ENCODE measurements at regions not wholly inside any gene's neighbourhood (a gene's known extent, or its start where the extent isn't known, plus 50 kb on each side); places are given as distances from the start of the nearest gene placed in this dataset.
A peak's percentile ranks its signal among the peaks of the same experiment; 100 is the strongest.
"Not testable (repeated sequence)": the region's sequence is repeated elsewhere in the genome, so short reads cannot be mapped to it uniquely, and the experiment has no call there.

DNA sequence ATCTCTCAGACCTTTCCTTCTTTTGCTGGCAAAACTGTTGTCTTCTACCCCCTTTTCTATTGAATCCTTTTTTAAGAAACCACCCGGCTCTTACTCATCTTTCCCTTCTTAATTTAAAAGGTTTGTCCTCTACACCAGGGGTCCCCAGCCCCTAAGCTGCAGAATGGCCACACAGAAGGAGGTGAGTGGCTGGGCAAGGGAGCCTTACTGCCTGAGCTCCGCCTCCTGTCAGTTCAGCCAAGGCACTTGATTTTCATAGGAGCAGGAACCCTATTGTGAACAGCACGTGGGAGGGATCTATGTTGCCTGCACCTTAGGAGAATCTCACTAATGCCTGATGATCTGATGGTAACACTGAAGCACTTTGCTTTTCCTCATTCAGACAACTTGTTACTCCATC lies 726.3 kb upstream of the INTU start:
- DNase-seq, result no peak

DNA sequence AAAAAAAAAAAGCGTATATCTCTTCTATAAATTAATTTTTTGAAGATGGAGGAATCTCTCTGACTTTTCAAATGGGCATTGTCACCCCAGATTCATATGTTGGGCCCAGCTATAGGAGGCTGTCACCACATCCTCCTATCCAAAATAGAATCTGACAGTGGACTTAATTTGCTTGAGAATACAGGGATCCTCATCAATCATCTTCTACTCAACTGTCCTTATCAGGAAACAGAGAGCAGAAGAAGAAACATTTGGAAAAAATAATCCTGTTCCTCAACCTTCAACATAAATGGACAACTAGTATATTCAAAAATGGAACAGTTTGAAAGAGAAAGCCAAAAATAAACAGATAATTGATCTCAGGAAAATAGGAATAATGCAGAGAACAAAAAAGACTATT lies 725.4 kb upstream of the INTU start:
- no peak for DNase-seq

DNA sequence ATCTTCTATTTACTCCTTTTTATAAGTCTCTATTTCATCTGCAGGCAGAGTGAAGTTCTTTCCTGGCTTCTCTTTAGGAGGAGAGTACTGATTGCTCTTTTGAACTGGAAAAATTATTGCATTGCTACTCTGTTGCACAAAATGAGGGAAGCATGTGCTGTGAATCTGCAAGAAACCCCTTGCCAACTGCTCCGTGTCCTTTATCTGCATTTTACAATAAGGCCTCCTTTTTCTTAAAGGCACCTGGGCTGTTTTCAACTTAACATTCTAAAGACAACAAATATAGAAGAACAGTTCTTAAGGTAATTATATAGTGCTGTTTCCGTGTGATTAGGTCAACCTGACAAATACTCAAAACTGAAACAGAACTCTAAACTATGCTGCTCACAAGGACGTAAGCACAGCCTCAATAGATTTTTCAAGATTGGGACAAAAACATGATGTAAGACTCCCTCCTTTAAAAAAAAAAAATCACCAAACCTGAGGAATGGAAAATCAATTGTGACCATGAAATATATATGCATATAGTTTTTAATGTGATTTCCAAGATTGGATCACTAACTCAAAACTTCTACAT lies 716.6 kb upstream of the INTU start:
- DNase-seq, result peak; percentile 27

DNA sequence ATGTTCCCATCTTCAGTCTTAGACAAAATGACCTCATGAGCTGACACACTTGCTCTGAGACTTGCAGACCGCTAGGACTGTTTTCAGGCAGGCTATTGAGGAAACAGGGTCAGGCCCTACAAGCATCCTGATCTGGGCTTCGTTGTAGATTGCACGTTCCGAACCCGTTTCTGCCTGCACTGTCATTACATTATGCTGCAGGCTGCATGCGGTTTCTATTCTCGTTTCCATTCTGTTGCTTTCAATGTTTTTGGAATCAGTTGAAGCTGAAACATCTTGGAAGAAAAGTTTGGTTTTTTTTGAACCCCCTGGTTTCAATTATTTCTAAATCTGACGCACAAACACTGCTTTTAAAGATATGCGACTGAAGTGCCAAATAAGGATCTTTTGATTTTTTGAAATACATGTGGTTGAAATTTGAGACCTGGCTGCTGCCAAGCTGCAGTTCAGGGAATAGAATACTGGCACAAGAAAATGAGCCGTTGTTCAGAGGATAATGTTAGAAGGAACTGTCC lies 716.1 kb upstream of the INTU start:
- peak; percentile 12 for DNase-seq

DNA sequence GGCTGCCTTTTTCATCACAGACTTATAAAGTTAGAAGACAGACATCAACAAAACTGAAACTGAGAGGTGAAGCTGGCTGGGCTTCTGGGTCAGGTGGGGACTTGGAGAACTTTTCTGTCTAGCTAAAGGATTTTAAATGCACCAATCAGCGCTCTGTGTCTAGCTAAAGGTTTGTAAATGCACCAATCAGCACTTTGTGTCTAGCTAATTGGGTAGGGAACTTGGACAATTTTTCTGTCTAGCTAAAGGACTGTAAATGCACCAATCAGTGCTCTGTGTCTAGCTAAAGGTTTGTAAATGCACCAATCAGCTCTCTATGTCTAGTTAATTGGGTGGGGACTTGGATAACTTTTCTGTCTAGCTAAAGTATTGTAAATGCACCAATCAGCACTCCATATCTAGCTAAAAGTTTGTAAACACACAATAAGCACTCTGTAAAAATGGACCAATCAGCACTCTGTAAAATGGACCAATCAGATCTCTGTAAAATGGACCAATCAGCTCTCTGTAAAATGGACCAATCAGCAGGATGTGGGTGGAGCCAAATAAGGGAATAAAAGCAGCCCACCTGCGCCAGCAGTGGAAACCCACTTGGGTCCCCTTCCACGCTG lies 710.3 kb upstream of the INTU start:
- not testable (repeated sequence) for DNase-seq

DNA sequence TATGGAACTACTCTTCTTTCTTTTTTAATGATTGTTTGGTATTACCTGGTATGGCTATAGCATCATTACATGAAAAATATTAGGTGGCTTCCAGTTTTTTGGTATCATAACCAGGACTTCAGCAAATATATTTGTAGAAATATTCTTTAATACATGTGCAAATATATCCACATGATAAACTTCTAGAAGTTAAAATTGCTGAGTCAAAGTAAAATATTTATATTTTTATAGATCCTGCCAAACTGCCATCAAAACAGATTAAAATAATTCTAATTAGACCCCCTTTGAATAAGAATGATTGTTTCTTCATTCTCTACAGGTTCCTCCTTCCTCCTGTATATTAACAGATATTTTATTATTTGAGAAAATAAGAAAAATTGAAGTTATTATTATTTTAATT lies 708.5 kb upstream of the INTU start:
- no peak for DNase-seq

DNA sequence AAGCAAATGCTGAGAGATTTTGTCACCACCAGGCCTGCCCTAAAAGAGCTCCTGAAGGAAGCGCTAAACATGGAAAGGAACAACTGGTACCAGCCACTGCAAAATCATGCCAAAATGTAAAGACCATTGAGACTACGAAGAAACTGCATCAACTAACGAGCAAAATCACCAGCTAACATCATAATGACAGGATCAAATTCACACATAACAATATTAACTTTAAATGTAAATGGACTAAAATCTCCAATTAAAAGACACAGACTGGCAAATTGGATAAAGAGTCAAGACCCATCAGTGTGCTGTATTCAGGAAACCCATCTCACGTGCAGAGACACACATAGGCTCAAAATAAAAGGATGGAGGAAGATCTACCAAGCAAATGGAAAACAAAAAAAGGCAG lies 702.7 kb upstream of the INTU start:
- DNase-seq, result not testable (repeated sequence)

DNA sequence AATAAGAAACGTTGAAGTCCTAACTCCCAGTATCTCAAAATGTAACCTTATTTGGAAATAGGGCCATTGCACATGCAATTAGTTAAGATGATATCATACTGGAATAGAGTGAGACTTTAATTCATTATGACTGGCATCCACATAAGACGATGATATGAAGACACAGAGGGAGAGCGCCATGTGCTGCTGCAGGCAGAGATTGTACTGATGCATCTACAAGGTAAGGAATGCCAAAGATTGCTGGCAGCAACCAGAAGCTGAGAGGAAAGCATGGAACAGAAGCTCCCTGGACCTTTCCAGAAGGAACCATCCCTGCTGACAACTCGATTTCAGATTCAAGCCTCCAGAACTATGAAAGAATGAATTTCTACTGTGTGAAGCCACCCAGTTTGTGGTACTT lies 697.0 kb upstream of the INTU start:
- DNase-seq, result no peak

DNA sequence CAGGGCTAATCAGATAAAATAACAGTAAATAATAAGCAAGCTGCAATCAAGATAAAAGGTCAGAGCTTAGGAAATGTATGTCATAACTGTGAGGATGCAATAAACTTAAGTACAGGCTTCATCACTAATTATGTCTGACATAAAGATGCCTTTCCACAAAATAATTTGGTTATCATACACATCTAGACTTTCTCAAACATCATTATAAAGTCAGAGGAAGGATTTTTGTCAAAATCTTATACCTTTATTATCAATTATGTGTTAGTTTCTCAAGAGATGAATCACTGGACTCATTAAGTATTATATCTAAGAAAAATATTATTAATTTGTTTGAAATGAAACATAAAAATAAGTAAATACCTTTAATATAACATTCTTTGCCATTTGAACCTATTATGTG lies 695.4 kb upstream of the INTU start:
- DNase-seq, result no peak

DNA sequence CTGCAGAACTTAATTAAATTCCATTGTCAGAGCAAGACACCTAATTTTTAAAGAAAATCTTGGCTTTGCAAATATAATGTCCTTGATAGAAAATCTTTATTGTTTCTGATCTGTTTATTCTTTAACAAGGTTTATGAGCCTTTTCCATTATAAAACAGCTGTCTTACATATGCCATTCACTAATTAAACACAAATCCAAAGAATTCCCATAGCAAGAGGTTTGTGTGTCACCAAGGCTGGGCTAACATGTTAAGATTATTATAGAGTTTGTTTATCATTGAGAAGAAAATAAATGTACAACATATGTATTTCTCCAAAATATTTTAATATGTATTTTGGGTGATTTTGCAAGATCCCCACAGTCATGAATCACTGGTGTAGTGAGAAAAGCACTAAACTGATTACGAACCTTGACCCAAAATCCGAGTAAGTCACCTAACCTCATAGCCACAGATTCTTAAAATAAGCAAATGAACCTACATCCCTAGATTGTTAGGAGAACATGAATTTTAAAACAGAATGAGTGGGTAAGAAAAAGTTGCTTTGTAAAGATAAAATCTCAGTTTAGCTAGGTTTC lies 694.8 kb upstream of the INTU start:
- DNase-seq, result no peak

DNA sequence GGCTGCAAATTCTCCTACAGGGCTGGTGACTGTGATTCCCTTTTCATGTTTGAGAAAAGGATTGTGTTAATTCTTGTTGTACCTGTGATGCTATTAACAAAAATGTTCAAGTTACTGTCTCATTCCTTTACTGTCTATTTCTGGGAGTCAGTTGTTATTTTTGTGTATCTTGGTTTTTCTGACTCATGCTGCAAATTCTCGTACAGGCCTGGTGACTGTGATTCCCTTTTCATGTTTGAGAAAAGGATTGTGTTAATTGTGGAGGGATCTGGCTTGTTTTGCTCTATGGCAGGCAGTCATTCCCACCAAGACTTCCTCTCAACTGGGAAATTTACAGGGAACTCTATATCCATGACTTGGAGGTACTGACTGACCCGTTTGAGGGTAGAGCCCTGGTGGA lies 693.4 kb upstream of the INTU start:
- DNase-seq, result no peak

DNA sequence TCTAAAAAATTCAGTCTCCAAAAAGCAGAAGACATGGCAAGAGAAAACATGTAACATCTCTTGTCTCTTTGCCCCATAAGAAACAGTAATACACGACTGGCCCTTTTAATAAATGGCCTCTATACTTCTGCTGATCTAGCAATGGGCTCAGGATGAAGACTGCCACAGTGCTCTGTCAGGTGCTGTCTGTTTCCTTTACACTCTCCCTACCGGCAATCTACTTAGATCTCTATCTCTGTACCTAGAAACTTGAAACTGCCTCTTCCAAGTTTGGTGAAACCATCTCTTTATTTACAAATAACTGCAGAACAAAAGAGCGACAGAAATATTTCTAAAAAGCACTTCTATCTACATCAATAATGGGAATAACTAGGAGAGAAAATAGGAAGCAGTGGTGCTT lies 685.2 kb upstream of the INTU start:
- DNase-seq, result no peak

DNA sequence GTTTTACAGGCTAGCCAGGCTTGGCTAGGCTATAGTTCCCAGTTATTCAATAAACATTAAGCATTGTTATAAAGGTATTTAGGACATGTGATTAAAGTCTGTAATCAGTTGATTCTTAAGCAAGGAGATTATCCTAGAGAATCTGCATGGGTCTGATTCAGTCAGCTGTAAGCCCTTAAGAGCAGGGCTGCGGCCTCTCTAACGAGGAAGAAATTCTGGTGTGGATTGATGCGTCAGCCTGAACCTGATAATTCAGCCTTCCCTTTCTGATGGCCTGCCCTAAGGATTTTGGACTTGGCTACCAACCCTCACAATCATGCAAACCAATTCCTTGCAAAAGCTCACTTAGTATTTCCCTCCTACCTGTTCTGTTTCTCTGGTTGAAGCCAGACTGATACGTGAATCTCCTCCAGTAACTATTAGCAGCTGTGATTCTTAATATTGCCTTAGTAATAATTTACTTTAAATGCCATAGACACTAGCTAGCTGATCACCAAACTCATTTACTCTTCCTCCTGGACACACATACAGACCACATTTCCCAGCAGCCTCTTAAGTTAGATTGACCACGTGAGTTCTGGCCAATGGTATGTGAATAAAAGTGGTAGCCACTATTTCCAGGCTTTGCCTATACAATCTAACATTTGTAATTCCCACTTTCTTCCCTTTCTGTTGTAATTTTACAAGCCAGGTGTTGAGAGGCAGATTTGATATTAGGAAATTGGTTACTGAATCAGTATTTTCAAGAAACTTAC lies 678.0 kb upstream of the INTU start:
- peak; percentile 37 for DNase-seq

DNA sequence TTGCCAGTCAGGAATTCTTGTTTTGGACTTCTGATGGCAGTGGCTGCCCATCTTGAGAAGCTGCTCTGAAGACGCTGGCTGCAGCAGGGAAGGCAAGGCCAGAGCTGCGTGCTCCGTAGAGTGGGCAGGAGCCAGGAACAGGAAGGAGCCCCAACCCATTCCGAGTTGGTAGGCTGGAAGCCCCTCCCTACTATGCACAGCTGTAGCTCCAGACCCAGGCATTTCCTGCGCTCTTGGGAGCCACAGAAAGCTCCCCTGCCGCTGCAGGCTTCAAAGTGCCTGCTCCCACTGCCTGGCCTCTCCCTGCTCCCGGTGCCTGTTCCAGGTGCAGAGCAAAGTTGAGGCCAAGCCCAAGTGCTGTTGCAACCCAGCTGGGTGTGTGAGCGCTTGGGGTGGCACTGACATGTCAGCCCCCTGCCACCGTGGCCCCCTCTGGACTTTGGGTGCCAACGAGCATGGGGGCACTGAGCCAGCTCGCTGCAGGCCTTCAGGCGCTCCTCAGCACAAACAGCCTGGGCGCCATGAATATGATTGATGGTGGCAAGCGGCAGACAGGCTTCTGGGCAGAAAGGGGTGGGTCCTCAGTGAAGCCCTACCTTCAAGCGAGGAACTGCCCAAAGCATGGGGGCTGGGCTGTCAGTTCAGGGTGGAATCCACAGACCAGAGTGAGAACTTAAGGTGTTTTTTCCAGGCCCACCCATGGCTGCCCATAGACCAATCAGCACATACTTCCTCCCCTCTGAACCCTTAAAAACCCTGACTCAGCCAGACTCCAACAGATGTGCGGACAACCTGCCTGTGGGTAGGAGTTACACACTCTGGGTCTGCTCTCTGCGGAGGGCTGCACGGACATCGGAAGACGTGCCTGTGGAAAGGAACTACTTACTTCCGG lies 677.2 kb upstream of the INTU start:
- DNase-seq, result peak; percentile 82

DNA sequence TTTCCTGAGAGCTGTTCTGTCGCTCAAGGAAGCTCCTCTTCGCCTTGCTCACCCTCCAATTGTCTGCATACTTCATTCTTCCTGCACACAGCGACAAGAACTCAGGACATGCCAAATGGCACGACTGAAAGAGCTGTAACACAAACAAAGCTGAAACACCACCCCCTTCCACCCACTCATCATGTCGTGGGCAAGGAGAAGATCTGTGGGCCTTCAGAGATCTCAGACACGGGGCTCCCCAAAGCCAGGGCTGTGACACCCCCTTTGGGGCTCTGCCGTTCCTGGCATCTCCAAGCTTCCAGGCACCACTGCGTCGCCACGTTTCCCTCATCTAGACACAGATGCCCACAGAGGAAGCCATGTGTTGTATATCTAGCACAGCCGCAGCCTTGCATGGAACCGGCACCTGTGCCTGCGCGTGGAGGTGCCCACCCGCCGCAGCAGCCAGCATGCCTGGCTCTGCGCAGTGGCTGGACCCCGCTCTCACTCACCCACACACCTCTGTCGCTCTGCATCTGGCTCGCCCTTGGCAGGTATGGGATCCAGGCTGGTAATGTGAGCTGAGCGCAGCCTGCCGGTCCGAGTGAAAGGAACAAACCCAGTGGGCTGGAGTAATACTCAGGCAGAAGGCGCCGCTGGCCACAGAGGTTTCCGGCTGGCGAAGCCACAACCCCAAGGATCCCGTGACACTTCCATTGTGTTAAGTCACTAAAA lies 676.4 kb upstream of the INTU start:
- DNase-seq, result no peak

DNA sequence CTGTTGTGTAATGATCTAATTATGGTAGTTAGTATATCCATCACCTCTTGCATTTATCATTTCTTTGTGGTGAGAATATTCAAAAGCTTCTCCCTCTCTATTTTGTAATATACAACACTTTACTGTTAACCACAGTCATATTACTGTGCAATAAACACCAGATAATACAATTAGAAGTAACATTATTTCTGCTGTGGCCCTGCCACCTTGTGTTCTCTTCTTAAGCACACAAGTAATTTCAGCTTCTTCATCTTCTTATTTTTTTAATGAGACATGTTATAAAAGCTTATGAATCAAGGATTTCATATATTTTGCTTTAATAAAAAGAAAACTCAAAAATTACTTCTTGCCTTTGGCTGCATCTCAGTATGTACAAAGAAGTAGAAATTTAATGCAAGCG lies 675.2 kb upstream of the INTU start:
- no peak for DNase-seq

DNA sequence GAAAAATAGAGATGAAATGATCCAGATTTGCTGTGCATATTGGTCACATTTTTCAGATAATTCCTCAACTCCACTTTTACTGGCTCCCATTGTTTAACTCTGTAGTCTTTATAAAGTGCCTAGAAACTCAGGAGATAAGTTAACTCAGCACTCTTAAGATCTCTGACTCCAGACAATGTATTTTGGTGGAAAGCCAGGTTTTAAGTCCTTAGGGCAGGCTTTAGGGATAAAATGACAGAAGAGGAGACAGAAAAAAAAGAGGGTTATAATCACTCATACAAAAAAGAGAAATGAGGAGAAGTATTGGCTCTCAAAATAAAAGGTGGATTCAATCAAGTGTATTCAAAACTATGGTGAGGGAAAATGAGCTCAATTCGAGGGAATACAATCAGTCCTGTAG lies 674.8 kb upstream of the INTU start:
- DNase-seq, result no peak

DNA sequence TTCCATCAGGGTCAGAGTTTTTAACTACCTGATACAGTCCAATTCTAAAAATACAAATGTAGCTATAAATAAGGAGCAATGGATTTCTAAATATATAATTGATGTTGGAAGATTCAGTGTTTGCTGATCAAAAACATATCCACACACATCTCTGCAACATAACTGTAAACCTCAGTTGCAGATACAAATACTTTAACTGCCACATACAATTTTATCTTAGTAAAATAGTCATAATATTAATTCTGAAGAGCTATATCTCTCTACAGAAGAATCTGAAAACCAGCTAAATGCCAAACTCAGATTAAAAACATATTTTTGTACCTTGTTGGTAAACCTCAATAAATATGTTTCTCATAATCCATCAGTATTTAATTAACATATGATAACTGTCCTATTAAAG lies 674.3 kb upstream of the INTU start:
- DNase-seq, result no peak

DNA sequence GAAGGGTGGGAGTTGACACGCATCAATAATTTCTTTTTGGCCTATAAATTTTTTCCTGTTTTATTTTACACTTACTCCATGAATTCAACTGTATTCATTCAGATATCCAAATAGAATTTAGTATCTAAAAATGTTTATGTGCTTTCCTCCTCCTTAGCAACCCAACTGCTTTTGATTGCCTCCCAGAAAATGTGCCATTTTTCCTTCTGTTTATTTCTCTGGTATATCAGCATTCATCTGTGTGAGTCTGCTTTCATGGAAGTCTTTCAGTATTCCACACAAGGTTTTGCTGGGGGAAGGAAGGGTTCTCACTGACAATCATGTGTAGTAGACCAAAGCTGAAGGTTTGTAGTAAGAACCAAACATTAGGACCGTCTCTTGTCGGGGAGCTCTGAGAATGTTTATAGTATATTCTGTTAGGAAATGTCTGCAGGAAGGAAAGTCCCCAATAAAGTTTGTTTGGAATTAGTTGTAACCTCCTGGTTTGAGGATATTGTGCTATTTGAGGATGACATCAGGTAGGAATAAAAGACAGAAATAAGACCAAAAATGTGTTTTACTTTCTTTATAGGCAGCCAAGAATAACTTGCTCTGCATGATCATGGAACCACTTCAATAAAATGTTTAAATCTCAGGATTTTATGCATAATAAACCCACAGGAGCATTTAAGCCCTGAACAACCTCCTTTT lies 673.6 kb upstream of the INTU start:
- no peak for DNase-seq

DNA sequence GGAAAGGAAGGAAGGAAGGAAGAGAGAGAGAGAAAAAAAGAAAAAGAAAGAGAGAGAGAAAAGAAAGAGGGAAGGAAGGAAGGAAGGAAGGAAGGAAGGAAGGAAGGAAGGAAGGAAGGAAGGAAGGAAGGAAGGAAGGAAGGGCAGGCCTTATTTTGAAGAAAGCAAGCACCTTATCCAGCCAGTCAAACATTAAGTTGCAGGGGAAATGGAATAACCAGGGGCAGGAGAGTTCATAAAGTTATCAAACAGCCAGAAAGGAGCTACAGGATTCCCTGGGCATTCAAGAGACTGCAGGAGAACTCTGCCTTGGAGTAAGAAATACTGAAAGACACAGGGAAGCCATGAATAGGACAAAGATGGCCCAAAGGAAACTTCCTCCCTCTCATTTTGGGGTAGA lies 672.0 kb upstream of the INTU start:
- no peak for DNase-seq

DNA sequence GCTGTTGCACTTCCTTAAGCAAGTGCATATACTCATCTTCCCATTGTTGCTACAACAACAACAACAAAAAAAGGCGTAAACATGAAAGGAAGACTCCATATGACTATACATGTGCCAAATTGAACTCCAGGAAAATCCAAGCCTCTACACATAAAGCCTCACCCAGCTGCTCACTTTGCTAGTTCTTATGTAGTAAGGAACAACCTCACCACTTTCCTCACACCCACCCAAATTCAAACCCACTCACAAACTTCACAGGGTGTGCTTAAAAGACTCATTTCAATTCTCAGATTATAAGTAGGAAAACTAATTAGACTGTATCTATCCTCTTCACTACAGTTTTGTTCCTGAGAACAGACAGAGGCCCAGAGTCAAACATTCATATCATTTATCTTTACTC lies 671.1 kb upstream of the INTU start:
- no peak for DNase-seq

DNA sequence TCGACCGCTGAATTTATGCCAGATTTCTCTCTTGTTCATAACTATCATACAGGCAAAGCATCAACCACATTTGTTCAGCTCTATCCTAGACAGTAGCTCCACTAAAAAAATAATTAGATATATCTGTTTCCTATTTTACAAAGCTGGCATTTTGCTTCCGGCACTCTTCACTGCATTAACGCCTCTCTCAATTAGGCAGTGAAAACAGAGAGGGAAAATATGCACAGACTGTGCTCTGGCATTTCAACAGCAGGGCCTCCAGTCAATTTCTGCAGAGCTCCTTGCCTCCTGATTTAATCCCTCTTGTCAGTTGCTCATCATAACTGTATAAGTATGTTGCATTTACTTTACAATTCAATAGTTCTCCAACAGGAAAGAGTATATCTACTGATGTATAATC lies 666.9 kb upstream of the INTU start:
- no peak for DNase-seq
